ENCODE measurements at regions not wholly inside any gene's neighbourhood (a gene's known extent, or its start where the extent isn't known, plus 50 kb on each side); places are given as distances from the start of the nearest gene placed in this dataset.
A peak's percentile ranks its signal among the peaks of the same experiment; 100 is the strongest.

- no peak for DNase-seq (ENCODE audit: low read depth)
These were observed 52.8 kb downstream of the HYCC2 start for GRCh38 chr2:201018636-201019035.

GRCh38 chr2:201016859-201017258 lies 53.4 kb upstream of the ORC2 start:
- DNase-seq (ENCODE audit: low read depth): peak; percentile 57
